ENCODE measurements at regions not wholly inside any gene's neighbourhood (a gene's known extent, or its start where the extent isn't known, plus 50 kb on each side); places are given as distances from the start of the nearest gene placed in this dataset.
A peak's percentile ranks its signal among the peaks of the same experiment; 100 is the strongest.
"Not testable (repeated sequence)": the region's sequence is repeated elsewhere in the genome, so short reads cannot be mapped to it uniquely, and the experiment has no call there.

DNA sequence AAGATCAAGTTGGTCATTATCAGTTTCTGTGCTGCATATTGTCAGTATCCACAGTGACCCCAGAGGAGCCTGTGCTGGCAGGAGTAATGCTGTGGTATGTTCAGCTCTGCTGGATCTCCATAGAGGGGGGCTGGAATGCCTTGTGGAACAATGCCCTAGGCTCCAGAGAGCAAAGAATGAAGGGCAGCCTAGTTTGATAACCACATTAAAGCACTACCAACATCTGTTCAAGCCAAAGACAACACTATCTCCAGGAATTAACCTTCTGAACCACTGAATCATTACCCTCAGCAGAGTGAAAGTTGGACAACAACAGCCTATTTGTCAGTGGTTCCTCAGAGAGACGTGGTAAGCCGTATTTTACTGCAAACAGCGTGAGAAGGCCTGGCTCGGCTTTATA, 192.3 kb upstream of the CXorf66 start:
- DNase-seq: no peak

DNA sequence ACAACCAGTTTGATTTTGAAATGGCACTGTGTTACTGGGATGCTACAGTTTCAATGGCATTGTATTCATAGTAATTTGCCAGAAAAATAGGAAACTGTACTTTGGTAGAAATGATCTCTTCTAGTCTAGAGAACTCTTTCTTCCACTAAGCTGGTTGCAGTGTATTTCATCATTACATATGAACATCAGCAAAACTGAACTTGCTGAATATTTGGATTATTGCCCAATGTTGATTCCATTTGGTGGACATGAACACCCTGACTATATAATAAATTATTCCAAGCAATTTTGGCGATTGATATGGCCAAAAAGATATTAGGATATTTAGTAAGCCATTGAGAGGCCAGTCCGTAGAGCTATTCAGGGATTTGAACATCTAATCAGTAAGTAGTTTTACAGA, 191.8 kb upstream of the CXorf66 start:
- no peak for DNase-seq

DNA sequence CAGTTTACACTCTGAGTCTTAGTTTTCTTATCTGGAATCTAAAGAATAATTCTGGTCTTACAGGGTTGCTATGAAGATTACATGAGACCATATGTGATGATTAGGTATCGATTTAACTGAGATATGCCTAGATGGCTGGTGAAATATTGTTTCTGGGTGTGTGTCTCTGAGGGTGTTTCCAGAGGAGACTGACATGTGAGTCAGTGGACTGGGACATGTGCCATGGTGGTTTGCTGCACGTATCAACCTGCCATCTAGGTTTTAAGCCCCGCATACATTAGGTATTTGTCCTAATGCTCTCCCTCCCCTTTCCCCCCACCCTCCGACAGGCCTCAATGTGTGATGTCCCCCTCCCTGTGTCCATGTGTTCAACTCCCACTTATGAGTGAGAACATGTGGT, 186.0 kb upstream of the CXorf66 start:
- DNase-seq: no peak

DNA sequence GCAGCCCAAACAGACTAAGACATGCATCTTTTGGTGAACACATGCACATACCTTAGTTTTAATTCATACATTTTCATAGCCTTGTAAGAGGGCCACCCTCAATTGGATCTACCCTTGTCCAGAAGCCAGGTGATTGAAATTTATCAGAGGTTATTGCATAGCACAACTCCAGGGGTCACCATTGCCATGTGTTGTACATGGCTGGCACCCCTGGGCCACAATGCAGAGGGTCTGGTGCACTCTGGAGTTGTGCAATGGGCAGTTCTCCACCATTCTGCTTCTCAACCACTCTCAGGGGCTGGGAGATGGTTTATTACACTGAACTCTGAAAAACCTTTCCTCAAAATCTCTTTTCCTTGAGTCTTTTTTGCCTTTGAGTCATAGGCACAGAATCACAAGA, 184.4 kb upstream of the CXorf66 start:
- no peak for DNase-seq

DNA sequence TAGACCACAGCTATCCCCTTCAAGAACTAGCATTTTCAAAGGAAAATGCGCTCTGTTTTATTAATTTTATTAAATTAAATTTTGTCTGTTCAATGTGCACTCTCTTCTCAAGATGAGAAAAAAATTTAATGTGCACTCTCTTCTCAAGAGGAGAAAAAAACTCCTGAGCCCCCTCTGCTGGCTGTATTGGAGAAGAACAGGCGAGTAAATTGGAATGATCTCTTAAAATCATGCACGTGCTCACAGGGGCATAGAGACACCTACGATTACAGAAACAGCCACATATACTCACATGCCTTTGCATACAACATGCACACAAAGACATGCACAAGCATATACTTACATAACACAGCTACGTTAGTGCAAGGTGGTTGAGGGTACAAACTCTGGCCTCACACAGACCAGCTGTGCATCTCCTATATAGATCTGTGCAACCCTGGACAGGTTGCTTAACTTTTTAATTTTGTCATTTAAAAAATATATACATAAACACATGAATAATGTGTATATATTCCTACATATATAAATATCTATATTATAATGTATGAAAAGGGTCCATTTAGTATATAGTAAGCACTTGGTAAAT, 176.2 kb upstream of the CXorf66 start:
- DNase-seq: peak; percentile 19

DNA sequence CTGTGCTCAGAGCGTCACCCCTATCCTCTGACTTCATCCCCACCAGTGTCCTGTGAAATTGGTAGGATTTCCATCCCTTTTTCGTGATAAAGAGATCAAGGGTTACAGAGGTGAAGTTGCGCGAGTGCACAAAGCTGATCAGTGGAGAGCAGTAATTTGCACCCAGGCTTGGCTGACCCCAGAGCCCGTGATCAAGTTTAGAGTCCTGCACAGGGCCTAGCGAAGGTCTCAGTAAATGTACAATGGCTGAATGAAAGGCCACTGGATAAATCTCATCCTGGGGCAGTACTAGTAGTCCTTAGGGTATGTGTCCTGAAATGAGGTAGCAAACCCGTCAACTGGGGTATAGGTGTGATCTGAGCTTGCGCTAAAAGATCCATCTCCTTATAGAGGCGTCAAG, 173.2 kb upstream of the CXorf66 start:
- not testable (repeated sequence) for DNase-seq

DNA sequence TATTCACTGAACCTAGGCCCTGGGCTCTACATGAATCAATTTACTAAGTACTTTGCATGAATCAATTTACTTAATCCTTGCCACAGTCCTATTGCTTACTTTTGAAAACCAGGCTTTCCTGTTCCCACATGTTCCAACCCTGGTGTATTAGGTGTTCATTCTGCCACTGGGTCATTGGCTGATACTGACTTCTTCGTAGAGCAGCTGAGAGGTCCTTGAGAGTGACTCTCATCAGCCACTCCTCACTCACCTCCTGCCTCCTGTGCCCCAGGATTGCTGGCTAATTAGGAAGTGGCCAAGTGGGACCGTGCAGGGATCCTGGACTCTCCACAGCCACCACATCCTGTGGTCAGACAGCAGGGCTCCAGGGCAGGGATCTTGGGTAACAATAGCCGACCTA, 172.7 kb upstream of the CXorf66 start:
- not testable (repeated sequence) for DNase-seq

DNA sequence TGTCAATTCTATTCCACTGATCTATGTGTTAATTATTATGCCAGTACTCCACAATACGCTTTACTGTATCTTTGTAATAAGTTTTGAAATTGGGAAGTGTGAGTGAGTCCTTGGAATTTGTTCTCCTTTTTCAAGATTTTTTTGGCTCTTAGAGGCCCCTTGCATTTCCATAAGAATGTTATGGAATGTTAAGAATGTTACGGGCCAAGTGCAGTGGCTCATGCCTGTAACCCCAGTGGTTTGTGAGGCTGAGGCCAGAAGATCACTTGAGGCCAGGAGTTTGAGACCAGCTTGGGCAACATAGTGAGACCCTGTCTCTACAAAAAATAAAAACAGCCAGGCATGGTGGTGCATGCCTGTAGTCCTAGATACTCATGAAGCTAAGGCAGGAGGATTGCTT, 167.6 kb upstream of the CXorf66 start:
- DNase-seq: no peak

DNA sequence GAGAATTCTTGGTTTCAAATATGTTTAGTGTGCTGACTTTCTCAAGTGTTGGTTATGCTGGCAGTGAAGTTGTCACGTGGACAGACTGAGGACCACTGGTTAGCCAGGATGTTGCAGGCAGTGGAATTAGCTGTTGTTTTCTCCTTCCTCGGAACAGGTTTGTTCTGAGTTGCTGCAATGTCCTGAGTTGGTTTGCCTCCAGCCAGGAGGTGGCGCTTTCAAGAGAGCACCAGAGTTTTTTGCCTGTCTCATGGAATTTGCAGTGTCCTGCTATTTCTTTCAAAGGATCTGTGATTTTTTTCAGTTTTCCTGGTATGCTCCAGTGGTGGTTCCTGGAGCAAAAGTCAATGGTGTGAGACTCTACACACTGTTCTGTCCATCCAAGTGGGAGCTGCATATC, 158.1 kb upstream of the CXorf66 start:
- no peak for DNase-seq

DNA sequence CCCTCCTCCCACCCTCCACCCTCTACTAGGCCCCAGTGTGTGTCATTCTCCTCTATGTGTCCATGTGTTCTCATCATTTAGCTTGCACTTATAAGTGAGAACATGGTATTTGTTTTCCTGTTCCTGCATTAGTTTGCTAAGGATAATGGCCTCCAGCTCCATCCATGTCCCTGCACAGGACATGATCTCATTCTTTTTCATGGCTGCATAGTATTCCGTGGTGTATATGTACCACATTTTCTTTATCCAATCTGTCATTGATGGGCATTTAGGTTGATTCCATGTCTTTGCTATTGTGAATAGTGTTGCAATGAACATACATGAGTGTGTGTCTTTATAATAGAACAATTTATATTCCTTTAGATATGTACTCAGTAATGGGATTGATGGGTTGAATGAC, 148.7 kb upstream of the CXorf66 start:
- DNase-seq: not testable (repeated sequence)

DNA sequence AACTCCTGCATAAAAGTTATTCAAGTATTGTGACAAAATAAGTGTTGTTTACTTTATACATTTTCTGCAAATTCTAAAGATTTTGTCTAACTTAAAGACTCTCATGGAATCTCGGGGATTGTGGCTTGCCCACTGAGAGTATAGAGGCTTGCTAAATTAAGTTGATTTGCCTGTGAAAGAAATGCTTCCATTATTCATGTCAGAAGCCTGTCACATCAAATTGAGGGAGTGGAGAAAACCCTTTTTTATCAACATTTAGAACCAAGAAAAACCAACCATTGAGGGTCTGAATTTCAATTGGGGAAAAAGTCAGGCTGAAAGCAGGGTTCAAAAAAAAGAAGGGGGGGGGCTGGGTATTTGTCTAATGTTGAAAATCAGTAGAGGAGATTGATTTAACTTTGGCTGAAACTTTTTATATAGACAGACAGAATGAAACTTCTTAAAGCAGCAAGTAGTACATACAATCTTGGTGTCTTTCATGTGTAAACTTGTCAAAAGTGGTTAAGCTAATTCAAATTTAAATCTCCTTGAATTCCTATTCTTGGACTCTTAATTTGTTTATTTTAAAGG, 144.8 kb upstream of the CXorf66 start:
- no peak for DNase-seq

DNA sequence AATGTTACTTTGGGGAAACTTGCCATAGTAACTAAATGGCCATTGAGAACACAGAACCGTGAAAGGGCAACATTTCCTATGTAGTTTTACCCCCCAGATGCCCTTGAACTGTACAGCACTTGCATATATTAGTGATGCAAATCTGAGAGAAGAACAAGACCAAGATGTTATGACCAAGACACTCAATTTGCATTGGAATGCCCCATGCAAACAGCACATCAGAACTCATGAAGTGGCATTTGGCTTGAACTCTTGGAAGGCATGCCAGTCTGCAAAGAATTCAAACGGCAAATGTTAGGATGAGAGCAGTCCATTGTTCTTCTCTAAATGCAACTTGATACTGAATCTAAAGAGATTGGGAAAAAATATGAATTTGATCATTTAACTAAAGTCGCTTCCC, 139.4 kb upstream of the CXorf66 start:
- no peak for DNase-seq

DNA sequence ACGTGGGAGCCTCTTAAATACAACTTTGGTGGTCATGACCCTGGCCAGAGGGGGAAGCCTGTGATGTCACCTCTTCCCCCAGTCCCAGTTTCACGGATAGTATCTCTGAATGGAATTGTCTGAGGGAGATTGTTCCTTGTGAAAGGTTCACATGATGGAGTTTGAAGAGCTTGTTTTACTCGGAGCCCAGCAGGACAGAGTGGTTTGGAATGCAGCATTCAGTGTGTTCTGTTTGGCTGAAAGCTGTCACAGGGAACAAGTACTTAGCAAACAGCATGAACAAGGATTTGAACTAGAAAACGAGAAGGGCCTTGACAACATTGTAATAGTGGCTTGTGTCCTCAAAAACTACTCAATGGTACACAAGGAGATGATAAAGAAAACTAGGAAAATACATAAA, 133.9 kb upstream of the CXorf66 start:
- no peak for DNase-seq

DNA sequence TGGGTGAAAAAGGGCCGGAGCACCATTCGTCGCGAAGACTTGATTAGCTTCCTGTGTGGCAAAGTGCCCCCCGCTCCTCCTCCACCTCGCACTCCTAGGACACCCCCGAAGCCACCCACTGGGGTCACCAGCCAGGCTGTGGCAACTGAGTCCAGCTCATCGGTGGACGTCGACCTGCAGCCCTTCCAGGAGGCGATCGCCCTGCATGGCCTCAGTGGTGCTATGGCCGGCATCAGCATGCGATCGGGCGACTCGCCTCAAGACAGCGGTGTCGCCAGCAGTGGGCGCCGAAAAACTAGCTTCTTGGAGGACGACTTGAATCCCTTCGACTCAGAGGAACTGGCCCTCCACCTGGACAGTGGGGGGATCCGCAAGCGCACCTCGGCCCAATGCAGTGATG, 126.8 kb upstream of the CXorf66 start:
- DNase-seq: no peak

DNA sequence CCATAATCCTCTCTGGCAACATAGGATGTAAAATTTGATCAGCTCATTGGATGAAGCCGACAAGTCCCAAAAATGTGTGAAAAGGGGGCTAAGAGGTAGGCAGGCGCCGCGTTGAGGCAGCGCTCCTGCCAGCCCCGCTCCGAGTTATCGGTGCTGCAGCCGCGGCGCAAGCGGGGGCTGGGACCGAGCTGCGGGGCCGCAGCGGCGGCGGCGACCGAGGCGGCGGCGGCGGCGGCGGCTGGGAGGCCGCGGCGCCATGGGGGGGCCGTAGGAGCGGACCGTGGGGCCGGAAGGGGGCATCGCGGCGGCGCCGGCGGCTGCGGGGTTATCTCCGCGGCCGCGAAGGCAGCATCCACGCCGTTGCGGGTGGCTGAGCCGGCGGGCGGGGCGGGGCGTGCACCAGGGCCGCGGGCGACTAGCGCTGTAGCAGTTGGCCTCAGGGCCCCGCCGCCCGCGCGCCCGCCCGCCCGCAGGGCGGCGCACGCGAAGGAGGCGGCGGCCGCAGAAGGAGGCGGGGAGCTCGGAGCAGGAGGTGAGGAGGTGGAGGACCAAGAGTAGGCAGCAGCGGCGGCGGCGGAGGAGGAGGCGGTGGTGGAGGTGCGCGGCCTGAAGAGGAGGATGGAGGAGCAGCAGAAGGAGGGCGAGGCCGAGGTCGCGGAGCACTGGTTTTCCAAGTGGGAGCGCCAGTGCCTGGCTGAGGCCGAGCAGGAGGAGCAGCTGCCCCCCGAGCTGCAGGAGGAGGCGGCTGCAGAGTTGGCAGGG, 126.0 kb upstream of the CXorf66 start:
- DNase-seq: peak; percentile 4

DNA sequence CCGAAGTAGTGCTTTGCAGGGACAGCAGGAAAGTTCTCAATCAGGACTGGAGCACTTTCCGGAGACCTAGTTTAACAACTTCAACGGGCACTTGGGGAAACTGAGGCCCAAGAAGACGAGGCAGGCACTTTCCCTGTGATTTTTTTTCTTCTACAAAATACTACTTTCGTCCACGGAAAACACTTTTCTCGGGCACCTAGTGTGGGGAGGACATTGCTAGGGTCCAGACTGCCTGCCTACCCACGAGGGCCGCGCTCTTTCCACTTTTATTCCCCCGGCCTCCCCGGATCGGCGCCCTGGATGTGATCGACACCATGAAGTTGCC, 125.4 kb upstream of the CXorf66 start:
- no peak for DNase-seq

DNA sequence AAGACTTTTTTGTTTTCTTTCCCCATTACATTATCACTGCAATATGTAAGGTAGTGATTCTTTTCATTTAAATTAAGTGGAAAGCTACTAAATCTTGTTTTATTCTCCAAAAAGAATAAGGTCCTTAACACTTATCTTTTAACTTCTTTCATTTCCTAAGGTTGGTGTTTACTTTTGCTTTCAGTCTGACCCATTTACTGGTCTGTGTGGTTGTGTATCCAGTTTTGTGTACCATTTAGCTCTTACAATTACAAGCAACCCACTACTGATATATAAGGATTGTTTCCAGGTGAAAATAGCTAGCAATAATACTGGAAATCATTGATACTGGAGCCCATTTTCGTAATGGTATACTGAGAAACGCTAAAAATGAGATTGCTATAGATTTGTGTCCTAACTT, 123.1 kb upstream of the CXorf66 start:
- DNase-seq: no peak

DNA sequence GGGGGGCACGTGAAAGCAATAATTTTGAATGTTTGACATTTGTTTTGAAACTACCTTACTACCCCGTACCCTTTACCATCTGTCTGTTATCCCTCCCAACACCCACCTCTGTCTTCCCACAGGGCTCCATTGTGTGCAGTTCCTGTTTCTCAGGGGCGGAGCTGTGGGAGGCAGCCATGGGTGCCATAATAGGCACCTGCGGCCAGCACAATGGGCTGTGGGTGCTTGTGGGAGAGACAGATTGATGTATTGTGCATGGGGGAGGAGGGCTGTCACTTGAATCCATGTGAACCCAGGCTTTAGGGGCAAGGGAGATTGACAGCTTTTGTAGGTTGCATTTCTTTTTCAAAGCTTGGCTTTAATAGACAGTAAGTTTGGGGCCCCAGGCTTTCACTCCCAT, 122.6 kb upstream of the CXorf66 start:
- no peak for DNase-seq

DNA sequence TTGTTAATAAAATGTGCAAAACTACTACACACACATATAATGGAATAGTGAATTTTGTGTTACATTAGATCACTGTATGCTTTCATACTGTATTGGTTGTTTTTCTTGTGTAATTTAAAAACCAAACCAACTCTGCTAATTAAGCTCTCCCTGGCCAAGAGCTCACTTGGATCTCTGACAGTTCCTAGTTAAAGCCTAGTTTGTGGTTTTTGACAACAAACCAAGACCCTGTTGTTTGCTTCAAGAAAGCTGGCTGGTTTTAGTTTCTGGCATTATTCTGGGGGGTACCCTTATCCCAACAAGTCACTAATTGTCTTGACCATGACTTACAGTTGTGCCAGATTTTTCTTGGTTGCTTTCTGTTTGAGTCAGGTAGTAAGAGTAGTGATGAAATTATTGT, 121.4 kb upstream of the CXorf66 start:
- DNase-seq: no peak

DNA sequence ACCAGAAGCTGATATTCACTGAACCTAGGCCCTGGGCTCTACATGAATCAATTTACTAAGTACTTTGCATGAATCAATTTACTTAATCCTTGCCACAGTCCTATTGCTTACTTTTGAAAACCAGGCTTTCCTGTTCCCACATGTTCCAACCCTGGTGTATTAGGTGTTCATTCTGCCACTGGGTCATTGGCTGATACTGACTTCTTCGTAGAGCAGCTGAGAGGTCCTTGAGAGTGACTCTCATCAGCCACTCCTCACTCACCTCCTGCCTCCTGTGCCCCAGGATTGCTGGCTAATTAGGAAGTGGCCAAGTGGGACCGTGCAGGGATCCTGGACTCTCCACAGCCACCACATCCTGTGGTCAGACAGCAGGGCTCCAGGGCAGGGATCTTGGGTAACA, 109.5 kb upstream of the CXorf66 start:
- not testable (repeated sequence) for DNase-seq

DNA sequence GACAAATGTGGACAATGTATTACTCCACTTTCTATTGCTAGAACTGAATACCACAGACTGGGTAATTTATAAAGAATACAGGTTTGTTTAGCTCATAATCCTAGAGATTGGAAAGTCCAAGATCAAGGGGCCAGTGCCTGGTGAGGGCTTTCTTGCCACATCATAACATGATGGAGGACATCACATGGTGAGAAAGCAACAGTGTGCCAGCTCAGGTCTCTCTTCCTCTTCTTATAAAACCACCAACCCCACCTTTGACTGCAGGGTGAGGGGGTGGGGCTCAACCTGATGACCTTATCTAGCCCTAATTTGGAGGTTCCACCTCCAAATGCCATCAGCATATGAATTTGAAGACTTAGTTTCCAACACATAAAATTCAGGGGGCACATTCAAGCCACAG, 105.7 kb upstream of the CXorf66 start:
- no peak for DNase-seq

DNA sequence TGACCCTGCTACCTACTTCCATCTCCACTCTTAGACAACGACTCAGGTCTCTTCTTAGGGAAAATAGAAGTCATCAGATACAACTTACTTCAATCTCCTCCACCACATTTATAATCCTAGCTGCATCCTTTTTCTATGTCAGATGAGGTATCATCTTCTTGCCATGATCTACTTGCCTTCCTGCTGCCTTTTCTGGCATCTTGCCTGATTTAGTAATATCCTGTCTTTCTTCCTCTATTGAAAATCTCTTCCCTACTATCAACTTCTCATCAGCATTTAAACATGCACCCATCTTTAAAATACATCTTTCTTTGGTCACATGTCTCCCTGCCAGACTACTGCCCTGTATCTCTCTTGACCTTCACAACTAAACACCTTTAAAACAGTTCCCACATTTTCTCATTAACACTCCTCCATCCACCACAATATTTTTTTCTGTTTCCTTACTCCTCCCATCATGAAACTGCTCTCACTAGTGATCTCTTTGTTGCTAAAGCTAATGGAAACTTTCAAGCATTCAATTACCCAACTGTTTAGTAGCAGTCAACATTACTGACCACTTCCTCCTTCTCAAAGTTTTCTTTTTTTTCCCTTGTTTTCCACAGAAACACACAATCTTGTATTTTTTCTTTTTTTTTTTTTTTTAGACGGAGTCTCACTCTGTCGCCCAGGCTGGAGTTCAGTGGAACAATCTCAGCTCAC, 100.8 kb upstream of the CXorf66 start:
- no peak for DNase-seq

DNA sequence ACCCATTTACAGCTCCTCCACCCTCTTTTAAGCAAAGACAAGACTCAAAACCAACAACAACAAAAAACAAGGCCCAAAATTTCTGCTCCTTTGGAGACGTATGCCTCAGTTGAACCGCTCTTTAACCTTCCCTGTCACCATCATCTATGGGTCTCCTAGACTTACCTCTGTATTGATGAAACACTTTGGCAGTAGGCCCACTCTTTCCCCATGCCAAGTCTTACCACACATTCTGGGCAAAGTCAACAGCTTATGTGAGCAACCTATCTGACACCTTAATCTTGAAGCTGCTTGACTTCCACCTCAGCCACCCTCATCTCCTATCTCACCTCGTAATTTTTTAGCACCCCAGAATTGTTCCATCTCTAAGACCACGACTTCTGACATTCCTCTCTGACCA, 99.7 kb upstream of the CXorf66 start:
- DNase-seq: no peak

DNA sequence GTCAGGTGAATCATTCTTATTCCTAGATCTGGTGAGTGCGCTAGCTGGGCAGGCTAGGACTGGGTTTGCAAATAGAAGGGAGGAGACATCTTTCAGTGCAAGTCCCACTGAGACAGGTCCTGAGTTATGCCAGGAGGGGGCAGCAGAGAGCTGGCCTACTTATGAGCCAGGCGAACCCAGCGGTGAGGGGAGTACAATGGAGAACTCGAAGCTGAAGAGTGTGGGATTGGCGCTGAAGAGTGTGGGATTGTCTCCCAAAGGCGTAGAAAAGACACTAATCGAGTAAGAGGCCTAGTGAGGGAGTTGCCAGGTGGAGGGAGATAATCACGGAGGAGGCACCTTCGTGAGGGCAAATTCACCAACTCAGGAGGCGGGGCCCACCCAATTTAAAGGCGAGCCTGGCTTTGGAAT, 91.7 kb upstream of the CXorf66 start:
- DNase-seq: peak; percentile 26

Measured in NCI-H2171 treated with DMSO at 0.1 percent for 48 hours (cell line).